Mucosa of stomach (tissue), 1 donor: ENCODE measurements at regions not wholly inside any gene's neighbourhood (a gene's known extent, or its start where the extent isn't known, plus 50 kb on each side); places are given as distances from the start of the nearest gene placed in this dataset.
"Not testable (repeated sequence)": the region's sequence is repeated elsewhere in the genome, so short reads cannot be mapped to it uniquely, and the experiment has no call there.

Experiments
- H3K27me3 ChIP-seq: one replicate; pipeline ENCODE4 v1.7.0; 2013; ENCODE audit warnings: mild to moderate bottlenecking, low read length; ENCODE audit not compliant: control insufficient read depth, insufficient read depth
- H3K36me3 ChIP-seq: one replicate; pipeline ENCODE4 v1.7.0; 2013; ENCODE audit warnings: low read length; ENCODE audit not compliant: control insufficient read depth, insufficient read depth
- H3K4me1 ChIP-seq: one replicate; pipeline ENCODE4 v1.7.0; 2013; ENCODE audit warnings: mild to moderate bottlenecking, low read length; ENCODE audit not compliant: control insufficient read depth, insufficient read depth
- H3K4me3 ChIP-seq: one replicate; pipeline ENCODE4 v1.7.0; 2013; ENCODE audit warnings: low read length
- H3K9ac ChIP-seq: one replicate; pipeline ENCODE4 v1.7.0; 2013; ENCODE audit warnings: mild to moderate bottlenecking, low read length, moderate library complexity
- H3K9me3 ChIP-seq: one replicate; pipeline ENCODE4 v1.7.0; 2013; ENCODE audit warnings: mild to moderate bottlenecking, low read length, moderate library complexity; ENCODE audit not compliant: control insufficient read depth
- donor health status: Pancreatic carcinoma.

- Histone ChIP-seq H3K36me3 (no peaks in the 10 kb centered on the region), H3K9ac (no peak overlapping the region), H3K9me3 (no peaks in the 10 kb centered on the region), H3K4me1 (no peaks in the 10 kb centered on the region), H3K27me3 (no peaks in the 10 kb centered on the region), H3K4me3 (no peak overlapping the region)
These were observed 318.9 kb upstream of the IL12A start for GRCh38 chr3:159669766-159670165.

DNA sequence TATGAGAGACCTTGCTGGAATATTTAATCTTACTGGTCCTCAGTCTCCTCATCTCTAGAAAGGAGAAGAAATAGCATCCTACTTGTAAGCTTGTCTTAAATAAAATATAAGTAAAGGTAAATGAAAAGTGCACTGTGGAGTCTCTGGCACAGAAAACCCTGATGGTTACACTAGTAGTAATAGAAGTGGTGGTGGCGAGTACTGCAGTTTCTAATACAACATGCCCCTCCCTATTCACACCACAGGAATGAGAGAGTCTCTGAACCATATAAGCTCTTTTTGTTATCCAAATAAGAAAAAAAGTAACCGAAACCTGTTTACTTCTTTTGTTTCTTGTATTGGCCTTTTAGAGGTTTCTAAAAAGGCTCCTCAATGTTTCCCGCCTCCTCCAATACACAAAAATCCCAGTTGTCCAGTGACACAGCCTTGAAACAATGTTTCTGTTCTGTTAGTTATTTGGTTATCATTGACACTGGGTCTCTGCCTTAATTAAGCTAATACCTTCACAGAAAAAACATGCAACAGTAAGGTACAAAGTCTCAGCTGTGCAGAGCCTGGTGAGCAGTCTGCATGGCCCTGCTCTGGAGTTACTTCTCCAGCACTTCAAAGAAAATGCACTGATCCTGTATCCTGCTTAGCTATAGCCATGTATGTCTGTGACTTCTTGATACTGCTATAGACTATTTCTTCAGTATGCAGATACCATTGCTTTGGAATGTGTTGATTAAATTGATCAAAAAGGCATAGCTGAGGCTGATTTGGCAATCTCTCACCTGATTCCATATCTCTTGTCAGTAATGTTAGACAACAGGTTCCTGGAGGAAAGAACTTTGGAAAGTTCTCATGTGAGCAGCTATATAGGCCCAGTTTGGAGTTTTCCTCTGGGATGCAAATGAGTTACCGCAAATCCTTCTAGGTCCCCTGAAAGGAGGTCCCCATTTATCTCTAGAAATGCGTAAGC lies 315.6 kb upstream of the IL12A start:
- no peak overlapping the region for H3K9ac ChIP-seq
- H3K27me3 ChIP-seq: no peaks in the 10 kb centered on the region
- no peaks in the 10 kb centered on the region for H3K36me3 ChIP-seq
- no peak overlapping the region for H3K4me3 ChIP-seq
- no peaks in the 10 kb centered on the region for H3K4me1 ChIP-seq
- H3K9me3 ChIP-seq: no peaks in the 10 kb centered on the region

DNA sequence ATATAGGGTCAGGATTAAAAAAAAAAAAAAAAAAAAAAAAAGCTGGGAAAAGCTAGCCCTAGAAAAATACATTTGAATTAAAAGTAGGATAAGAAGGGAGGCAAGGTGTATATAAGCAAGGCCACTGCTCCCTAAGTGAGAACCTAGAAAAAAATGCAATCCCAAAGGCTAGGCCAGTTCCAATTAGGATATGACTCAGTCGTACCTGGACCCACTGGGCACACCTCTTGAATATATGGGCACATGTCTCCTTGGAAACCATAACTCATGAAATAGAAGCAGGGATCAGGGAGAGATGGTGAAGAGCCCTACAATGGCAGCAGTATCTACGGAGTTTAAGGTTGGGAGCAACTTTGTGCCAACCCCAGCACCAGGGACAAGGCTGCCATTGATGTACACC lies 314.1 kb upstream of the IL12A start:
- Histone ChIP-seq H3K9me3 (no peaks in the 10 kb centered on the region), H3K4me1 (no peaks in the 10 kb centered on the region), H3K9ac (no peak overlapping the region), H3K36me3 (no peaks in the 10 kb centered on the region), H3K27me3 (no peaks in the 10 kb centered on the region), H3K4me3 (no peak overlapping the region)

GRCh38 chr3:159675285-159675684 lies 313.4 kb upstream of the IL12A start:
- Histone ChIP-seq H3K9me3 (no peaks in the 10 kb centered on the region), H3K4me3 (no peak overlapping the region), H3K27me3 (no peaks in the 10 kb centered on the region), H3K36me3 (no peaks in the 10 kb centered on the region), H3K9ac (no peak overlapping the region), H3K4me1 (no peaks in the 10 kb centered on the region)

DNA sequence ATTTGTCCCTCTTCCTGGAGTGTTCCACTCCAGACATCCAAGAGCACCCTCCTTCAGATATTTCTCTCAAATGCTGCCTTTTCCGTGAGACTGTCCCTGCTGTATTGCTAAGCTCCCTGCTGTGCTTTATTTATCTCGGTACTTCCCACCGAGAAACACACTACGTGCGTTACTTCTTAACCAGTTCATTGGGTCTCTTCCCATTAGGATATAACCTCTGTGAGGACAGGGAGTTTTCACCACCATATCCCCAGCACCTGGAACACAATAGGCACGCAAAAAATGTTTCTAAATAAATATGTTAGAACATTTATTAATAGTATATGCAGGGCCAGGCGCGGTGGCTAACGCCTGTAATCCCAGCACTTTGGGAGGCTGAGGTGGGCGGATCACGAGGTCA lies 308.7 kb upstream of the IL12A start:
- H3K36me3 ChIP-seq: no peaks in the 10 kb centered on the region
- H3K9me3 ChIP-seq: no peaks in the 10 kb centered on the region
- H3K9ac ChIP-seq: no peak overlapping the region
- H3K4me3 ChIP-seq: no peak overlapping the region
- no peaks in the 10 kb centered on the region for H3K27me3 ChIP-seq
- no peaks in the 10 kb centered on the region for H3K4me1 ChIP-seq

GRCh38 chr3:159681717-159682116 lies 306.9 kb upstream of the IL12A start:
- H3K4me3 ChIP-seq, H3K36me3 ChIP-seq, H3K27me3 ChIP-seq, H3K9me3 ChIP-seq, H3K4me1 ChIP-seq, H3K9ac ChIP-seq: not testable (repeated sequence)

- Histone ChIP-seq H3K27me3 (no peaks in the 10 kb centered on the region), H3K4me1 (no peaks in the 10 kb centered on the region)
These were observed 302.8 kb upstream of the IL12A start for GRCh38 chr3:159685801-159686200.

GRCh38 chr3:159693226-159693625 lies 295.4 kb upstream of the IL12A start:
- no peak overlapping the region for H3K9ac ChIP-seq

More at GRCh38 chr3:159685801-159686200, 302.8 kb upstream of the IL12A start:
- H3K9me3 ChIP-seq: no peaks in the 10 kb centered on the region
- H3K4me3 ChIP-seq: no peak overlapping the region
- no peak overlapping the region for H3K9ac ChIP-seq
- no peaks in the 10 kb centered on the region for H3K36me3 ChIP-seq

DNA sequence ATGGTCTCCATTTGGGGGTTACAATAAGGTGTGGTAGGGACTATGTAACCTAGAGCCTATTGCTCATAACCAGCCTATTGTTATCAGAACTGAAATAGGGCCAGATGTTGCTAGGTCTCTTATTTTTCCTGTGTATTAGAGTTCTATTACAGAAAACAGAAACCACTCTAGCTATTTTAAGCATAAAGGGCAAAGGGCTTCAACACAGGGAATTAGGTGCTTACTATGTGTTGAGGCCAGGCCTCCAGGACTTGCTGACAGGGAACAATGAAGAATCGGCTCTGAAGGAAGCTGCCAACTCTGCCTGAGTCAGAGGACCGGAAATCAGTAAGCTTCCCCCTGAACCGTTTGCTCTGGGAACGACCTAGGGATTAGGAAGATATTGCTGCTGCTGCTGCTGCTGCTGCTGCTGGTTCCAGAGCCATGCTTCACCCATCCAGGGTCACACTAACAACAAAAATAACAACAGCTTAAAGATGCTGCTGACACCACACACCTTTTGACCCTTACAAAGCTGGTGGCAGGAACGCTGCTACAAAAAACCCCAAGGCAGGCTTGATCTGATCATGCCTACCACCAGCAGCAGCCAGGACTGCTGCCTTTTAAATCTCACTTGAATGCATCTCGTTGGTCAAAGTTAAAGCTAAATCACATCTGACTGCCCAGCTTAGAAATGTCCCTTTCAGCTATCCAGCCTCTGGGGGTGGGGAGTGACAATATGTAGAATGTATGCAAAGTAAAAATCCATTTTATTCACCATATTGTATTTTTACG lies 276.9 kb upstream of the IL12A start:
- Histone ChIP-seq H3K27me3 (no peaks in the 10 kb centered on the region), H3K9me3 (no peaks in the 10 kb centered on the region), H3K4me3 (no peak overlapping the region), H3K4me1 (no peaks in the 10 kb centered on the region), H3K9ac (no peak overlapping the region), H3K36me3 (no peaks in the 10 kb centered on the region)

More at GRCh38 chr3:159693226-159693625, 295.4 kb upstream of the IL12A start:
- H3K4me3 ChIP-seq: no peak overlapping the region
- H3K27me3 ChIP-seq: no peaks in the 10 kb centered on the region
- H3K4me1 ChIP-seq: no peaks in the 10 kb centered on the region
- H3K36me3 ChIP-seq: no peaks in the 10 kb centered on the region
- no peaks in the 10 kb centered on the region for H3K9me3 ChIP-seq

GRCh38 chr3:159721324-159721723 lies 267.3 kb upstream of the IL12A start:
- Histone ChIP-seq H3K36me3 (no peaks in the 10 kb centered on the region), H3K9ac (no peak overlapping the region), H3K27me3 (no peaks in the 10 kb centered on the region), H3K9me3 (no peaks in the 10 kb centered on the region), H3K4me3 (no peak overlapping the region), H3K4me1 (no peaks in the 10 kb centered on the region)

GRCh38 chr3:159723295-159723694 lies 265.3 kb upstream of the IL12A start:
- H3K9ac ChIP-seq: no peak overlapping the region
- no peaks in the 10 kb centered on the region for H3K27me3 ChIP-seq
- H3K36me3 ChIP-seq: no peaks in the 10 kb centered on the region
- no peaks in the 10 kb centered on the region for H3K9me3 ChIP-seq
- no peaks in the 10 kb centered on the region for H3K4me1 ChIP-seq
- H3K4me3 ChIP-seq: no peak overlapping the region

DNA sequence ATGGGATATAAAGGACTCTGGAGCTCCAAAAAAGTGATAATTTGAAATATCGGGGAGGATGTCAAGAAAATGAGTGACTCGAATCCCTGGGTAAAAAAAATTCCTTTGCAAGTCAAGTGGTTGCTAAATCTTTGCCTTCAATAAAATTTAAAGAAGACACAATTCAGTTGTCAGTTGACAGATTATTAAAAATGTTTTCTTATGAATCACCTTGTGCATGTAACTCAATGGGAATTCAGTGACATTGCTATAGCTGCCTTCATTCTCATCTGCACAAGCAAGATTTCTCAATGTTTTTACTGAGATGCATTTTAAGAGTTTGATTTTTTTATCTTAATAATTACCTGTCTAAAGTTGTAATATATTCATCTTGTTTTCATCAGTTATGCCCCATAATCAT lies 264.0 kb upstream of the IL12A start:
- no peak overlapping the region for H3K4me3 ChIP-seq
- H3K36me3 ChIP-seq: no peaks in the 10 kb centered on the region
- no peaks in the 10 kb centered on the region for H3K4me1 ChIP-seq
- H3K27me3 ChIP-seq: no peaks in the 10 kb centered on the region
- no peak overlapping the region for H3K9ac ChIP-seq
- no peaks in the 10 kb centered on the region for H3K9me3 ChIP-seq
